Stimulated activated naive CD8-positive, alpha-beta T cell treated with anti-CD3 and anti-CD28 coated beads, Interleukin-15, amount 100 ng/mL, for 72 hours (primary cell): ENCODE measurements at regions not wholly inside any gene's neighbourhood (a gene's known extent, or its start where the extent isn't known, plus 50 kb on each side); places are given as distances from the start of the nearest gene placed in this dataset.

Source experiments
- ATAC-seq: fragments of 150-1000 bp; cut with Tn5 transposase; 2 replicates; pipeline ENCODE4 v1.10.0; 2021; ENCODE audit warnings: mild to moderate bottlenecking, moderate library complexity
- DNase-seq, 2 donors: peaks; one replicate each; pipeline ENCODE4 v3.0.0; 2021 to 2022
- H3K27ac Mint-ChIP-seq, 2 donors: one replicate each; pipeline ENCODE4 v1.8.0; 2022; ENCODE audit warnings: mild to moderate bottlenecking in 2 of 2, mixed read lengths in 2 of 2, moderate library complexity in 2 of 2
- H3K27me3 Mint-ChIP-seq: one replicate; pipeline ENCODE4 v1.8.0; 2022; ENCODE audit warnings: mixed read lengths
- H3K4me1 Mint-ChIP-seq: one replicate; pipeline ENCODE4 v1.8.0; 2022; ENCODE audit warnings: mild to moderate bottlenecking, mixed read lengths
- H3K4me3 Mint-ChIP-seq, 2 donors: one replicate each; pipeline ENCODE4 v1.8.0; 2022; ENCODE audit warnings: mild to moderate bottlenecking in 2 of 2, mixed read lengths in 2 of 2, moderate library complexity in 1 of 2
- H3K9me3 Mint-ChIP-seq, 2 donors: one replicate each; pipeline ENCODE4 v1.8.0; 2022; ENCODE audit warnings: mixed read lengths in 2 of 2

GRCh38 chr3:124401843-124402242 lies 328.4 kb upstream of the UMPS start:
- Mint-ChIP-seq H3K4me3 (no peak overlapping the region), H3K27ac (no peak overlapping the region), H3K4me1 (no peaks in the 10 kb centered on the region), H3K27me3 (peaks cover 19% of the 10 kb centered on the region), H3K9me3 (no peaks in the 10 kb centered on the region)
- DNase-seq (no peak), ATAC-seq (no peak)

GRCh38 chr3:124402791-124403190 lies 327.5 kb upstream of the UMPS start:
- no peak for DNase-seq
- peaks cover 19% of the 10 kb centered on the region for H3K27me3 Mint-ChIP-seq
- no peak overlapping the region for H3K27ac Mint-ChIP-seq
- no peaks in the 10 kb centered on the region for H3K9me3 Mint-ChIP-seq
- no peak for ATAC-seq
- H3K4me3 Mint-ChIP-seq: no peak overlapping the region
- H3K4me1 Mint-ChIP-seq: no peaks in the 10 kb centered on the region

- Mint-ChIP-seq H3K4me1 (no peaks in the 10 kb centered on the region), H3K27ac (no peak overlapping the region), H3K4me3 (no peak overlapping the region), H3K27me3 (peaks cover 21% of the 10 kb centered on the region), H3K9me3 (no peaks in the 10 kb centered on the region)
- ATAC-seq: no peak
- no peak for DNase-seq
These were observed 325.6 kb upstream of the UMPS start for GRCh38 chr3:124404621-124405020.

- no peaks in the 10 kb centered on the region for H3K4me1 Mint-ChIP-seq
- no peak overlapping the region for H3K27ac Mint-ChIP-seq
- H3K27me3 Mint-ChIP-seq: peaks cover 24% of the 10 kb centered on the region
- no peak for DNase-seq
- H3K4me3 Mint-ChIP-seq: no peak overlapping the region
- no peaks in the 10 kb centered on the region for H3K9me3 Mint-ChIP-seq
- ATAC-seq: no peak
These were observed 323.0 kb upstream of the UMPS start for GRCh38 chr3:124407260-124407659.

GRCh38 chr3:124409650-124410275 lies 320.5 kb upstream of the UMPS start:
- Mint-ChIP-seq H3K4me1 (no peaks in the 10 kb centered on the region), H3K27me3 (peaks cover 23% of the 10 kb centered on the region), H3K9me3 (no peaks in the 10 kb centered on the region), H3K4me3 (no peak overlapping the region), H3K27ac (no peak overlapping the region)
- ATAC-seq (no peak), DNase-seq (no peak)

GRCh38 chr3:124410471-124410870 lies 319.8 kb upstream of the UMPS start:
- H3K4me1 Mint-ChIP-seq: no peaks in the 10 kb centered on the region
- no peaks in the 10 kb centered on the region for H3K9me3 Mint-ChIP-seq
- ATAC-seq (no peak), DNase-seq (no peak)
- H3K27me3 Mint-ChIP-seq: peaks cover 16% of the 10 kb centered on the region
- no peak overlapping the region for H3K4me3 Mint-ChIP-seq
- no peak overlapping the region for H3K27ac Mint-ChIP-seq

- ATAC-seq: no peak
- Mint-ChIP-seq H3K27me3 (peaks cover 16% of the 10 kb centered on the region), H3K4me3 (no peak overlapping the region), H3K27ac (no peak overlapping the region), H3K9me3 (no peaks in the 10 kb centered on the region), H3K4me1 (no peaks in the 10 kb centered on the region)
- no peak for DNase-seq
These were observed 318.5 kb upstream of the UMPS start for GRCh38 chr3:124411728-124412127.

- Mint-ChIP-seq H3K27ac (no peak overlapping the region), H3K4me3 (no peak overlapping the region), H3K27me3 (peaks cover 16% of the 10 kb centered on the region), H3K4me1 (no peaks in the 10 kb centered on the region), H3K9me3 (no peaks in the 10 kb centered on the region)
- no peak for DNase-seq
- no peak for ATAC-seq
These were observed 317.6 kb upstream of the UMPS start for GRCh38 chr3:124412644-124413043.

- Mint-ChIP-seq H3K4me1 (no peaks in the 10 kb centered on the region), H3K27me3 (peaks cover 11% of the 10 kb centered on the region), H3K27ac (no peak overlapping the region), H3K9me3 (no peaks in the 10 kb centered on the region), H3K4me3 (no peak overlapping the region)
- DNase-seq: no peak
- ATAC-seq: no peak
These were observed 316.9 kb upstream of the UMPS start for GRCh38 chr3:124413393-124413792.

- no peak for DNase-seq
- no peak overlapping the region for H3K4me3 Mint-ChIP-seq
- H3K27ac Mint-ChIP-seq: no peak overlapping the region
- no peaks in the 10 kb centered on the region for H3K9me3 Mint-ChIP-seq
- peaks cover 5% of the 10 kb centered on the region for H3K27me3 Mint-ChIP-seq
- no peaks in the 10 kb centered on the region for H3K4me1 Mint-ChIP-seq
- ATAC-seq: no peak
These were observed 316.2 kb upstream of the UMPS start for GRCh38 chr3:124413989-124414598.

GRCh38 chr3:124415446-124415960 lies 314.7 kb upstream of the UMPS start:
- no peaks in the 10 kb centered on the region for H3K4me1 Mint-ChIP-seq
- ATAC-seq (no peak), DNase-seq (no peak)
- peaks cover 5% of the 10 kb centered on the region for H3K27me3 Mint-ChIP-seq
- H3K4me3 Mint-ChIP-seq: no peak overlapping the region
- no peaks in the 10 kb centered on the region for H3K9me3 Mint-ChIP-seq
- H3K27ac Mint-ChIP-seq: peak overlapping the region in 1 of 2 donors; percentile 42

GRCh38 chr3:124419303-124419702 lies 310.9 kb upstream of the UMPS start:
- Mint-ChIP-seq H3K27me3 (peaks cover 7% of the 10 kb centered on the region), H3K27ac (no peak overlapping the region)

GRCh38 chr3:124420392-124420791 lies 309.9 kb upstream of the UMPS start:
- DNase-seq (no peak), ATAC-seq (no peak)
- Mint-ChIP-seq H3K4me3 (no peak overlapping the region), H3K27me3 (peaks cover 7% of the 10 kb centered on the region), H3K4me1 (no peaks in the 10 kb centered on the region), H3K27ac (no peak overlapping the region), H3K9me3 (no peaks in the 10 kb centered on the region)

More at GRCh38 chr3:124419303-124419702, 310.9 kb upstream of the UMPS start:
- no peaks in the 10 kb centered on the region for H3K9me3 Mint-ChIP-seq
- no peak for DNase-seq
- H3K4me1 Mint-ChIP-seq: no peaks in the 10 kb centered on the region
- no peak overlapping the region for H3K4me3 Mint-ChIP-seq
- no peak for ATAC-seq

- H3K27ac Mint-ChIP-seq: no peak overlapping the region
- no peaks in the 10 kb centered on the region for H3K9me3 Mint-ChIP-seq
- H3K4me3 Mint-ChIP-seq: no peak overlapping the region
- ATAC-seq (no peak), DNase-seq (no peak)
- H3K27me3 Mint-ChIP-seq: peaks cover 17% of the 10 kb centered on the region
- H3K4me1 Mint-ChIP-seq: no peaks in the 10 kb centered on the region
These were observed 307.4 kb upstream of the UMPS start for GRCh38 chr3:124422805-124423204.

- Mint-ChIP-seq H3K27me3 (peaks cover 17% of the 10 kb centered on the region), H3K4me1 (no peaks in the 10 kb centered on the region), H3K27ac (no peak overlapping the region), H3K4me3 (no peak overlapping the region), H3K9me3 (no peaks in the 10 kb centered on the region)
- ATAC-seq (no peak), DNase-seq (no peak)
These were observed 305.9 kb upstream of the UMPS start for GRCh38 chr3:124424396-124424795.

- Mint-ChIP-seq H3K27me3 (peaks cover 17% of the 10 kb centered on the region), H3K4me3 (no peak overlapping the region), H3K27ac (no peak overlapping the region), H3K9me3 (no peaks in the 10 kb centered on the region), H3K4me1 (no peaks in the 10 kb centered on the region)
- ATAC-seq: no peak
- DNase-seq: no peak
These were observed 304.3 kb upstream of the UMPS start for GRCh38 chr3:124425972-124426371.
